Uterus (tissue), 3 donors: ENCODE measurements at regions not wholly inside any gene's neighbourhood (a gene's known extent, or its start where the extent isn't known, plus 50 kb on each side); places are given as distances from the start of the nearest gene placed in this dataset.

Experiments used
- DNase-seq, 2 donors: peaks; one replicate each; pipeline ENCODE4 v3.0.0-alpha.2; 2019 to 2020
- H3K27ac ChIP-seq, 2 donors: fragments of 200-600 bp; sonication (generic); 1 replicate in 1 of 2; 2 replicates in 1 of 2; pipeline ENCODE4 v1.5.1; 2016 to 2018
- H3K27me3 ChIP-seq, 2 donors: fragments of 200-600 bp; sonication (generic); one replicate each; pipeline ENCODE4 v1.5.1; 2018 to 2019; ENCODE audit warnings: control low read depth in 1 of 2
- H3K36me3 ChIP-seq, 2 donors: fragments of 200-600 bp; sonication (generic); one replicate each; pipeline ENCODE4 v1.5.1; 2019; ENCODE audit warnings: control low read depth in 1 of 2
- H3K4me1 ChIP-seq, 2 donors: fragments of 200-600 bp; sonication (generic); one replicate each; pipeline ENCODE4 v1.5.1; 2018 to 2019; ENCODE audit warnings: control low read depth in 1 of 2
- H3K4me3 ChIP-seq, 2 donors: fragments of 200-600 bp; sonication (generic); 1 replicate in 1 of 2; 2 replicates in 1 of 2; pipeline ENCODE4 v1.5.1; 2018 to 2019; ENCODE audit warnings: mild to moderate bottlenecking in 1 of 2
- H3K9me3 ChIP-seq, 2 donors: fragments of 200-600 bp; sonication (generic); one replicate each; pipeline ENCODE4 v1.5.1; 2019; ENCODE audit warnings: control low read depth in 1 of 2
- CTCF ChIP-seq, 4 experiments: fragments of 200-600 bp in 2 of 4; fragments of 450-650 bp in 2 of 4; sonication (generic) in 2 of 4; IDR thresholded peaks; one replicate each; pipeline ENCODE4 v1.5.1; 2016 to 2019; ENCODE audit warnings: antibody characterized with exemption in 4 of 4, mild to moderate bottlenecking in 2 of 4, moderate library complexity in 1 of 4
- POLR2A ChIP-seq, 2 donors: fragments of 450-650 bp; IDR thresholded peaks; one replicate each; pipeline ENCODE4 v1.6.1; 2016; ENCODE audit warnings: antibody characterized with exemption in 2 of 2, mild to moderate bottlenecking in 1 of 2, moderate library complexity in 1 of 2
- intact Hi-C: fragments of 100-400 bp; cut with DNase I; formaldehyde crosslinking; loops from one replicate; pipeline ENCODE4 v1.15.1; 2023; ENCODE audit warnings: low total_unique reads
- donor health status: DM: yes; HTN: yes; CAD: no.

GRCh38 chr1:187252923-187253322, 424.2 kb downstream of the PLA2G4A start:
- DNase-seq = no peak
- no peaks in the 10 kb centered on the region for H3K9me3 ChIP-seq
- H3K4me1 ChIP-seq = no peaks in the 10 kb centered on the region
- TF ChIP-seq CTCF (IDR thresholded peaks at IDR 0.05) (no peak), POLR2A (IDR thresholded peaks at IDR 0.05) (no peak)
- no peaks in the 10 kb centered on the region for H3K27me3 ChIP-seq
- intact Hi-C loops = no loop called here
- no peaks in the 10 kb centered on the region for H3K36me3 ChIP-seq
- H3K27ac ChIP-seq = no peak overlapping the region
- no peak overlapping the region for H3K4me3 ChIP-seq

GRCh38 chr1:187257476-187257875, 428.7 kb downstream of the PLA2G4A start:
- H3K4me3 ChIP-seq = no peak overlapping the region
- intact Hi-C loops = no loop called here
- H3K9me3 ChIP-seq = no peaks in the 10 kb centered on the region
- H3K36me3 ChIP-seq = no peaks in the 10 kb centered on the region
- no peaks in the 10 kb centered on the region for H3K4me1 ChIP-seq
- no peak overlapping the region for H3K27ac ChIP-seq
- H3K27me3 ChIP-seq = no peaks in the 10 kb centered on the region
- TF ChIP-seq CTCF (IDR thresholded peaks at IDR 0.05) = no peak
- no peak for TF ChIP-seq POLR2A (IDR thresholded peaks at IDR 0.05)
- no peak for DNase-seq

- TF ChIP-seq POLR2A (IDR thresholded peaks at IDR 0.05) (no peak), CTCF (IDR thresholded peaks at IDR 0.05) (no peak)
- H3K27me3 ChIP-seq = no peaks in the 10 kb centered on the region
- H3K9me3 ChIP-seq = no peaks in the 10 kb centered on the region
- no peaks in the 10 kb centered on the region for H3K4me1 ChIP-seq
- intact Hi-C loops = no loop called here
- DNase-seq = no peak
- H3K36me3 ChIP-seq = no peaks in the 10 kb centered on the region
- H3K4me3 ChIP-seq = no peak overlapping the region
- H3K27ac ChIP-seq = no peak overlapping the region
Measured at GRCh38 chr1:187261637-187262036, 432.9 kb downstream of the PLA2G4A start.

GRCh38 chr1:187262731-187263130, 434.0 kb downstream of the PLA2G4A start:
- Histone ChIP-seq H3K27ac (no peak overlapping the region), H3K4me1 (no peaks in the 10 kb centered on the region), H3K36me3 (no peaks in the 10 kb centered on the region), H3K27me3 (no peaks in the 10 kb centered on the region), H3K4me3 (no peak overlapping the region), H3K9me3 (no peaks in the 10 kb centered on the region)
- intact Hi-C loops = no loop called here
- no peak for DNase-seq
- TF ChIP-seq POLR2A (IDR thresholded peaks at IDR 0.05) (no peak), CTCF (IDR thresholded peaks at IDR 0.05) (no peak)

GRCh38 chr1:187264995-187265602, 436.4 kb downstream of the PLA2G4A start:
- H3K4me3 ChIP-seq = no peak overlapping the region
- H3K9me3 ChIP-seq = no peaks in the 10 kb centered on the region
- no peaks in the 10 kb centered on the region for H3K27me3 ChIP-seq
- H3K4me1 ChIP-seq = no peaks in the 10 kb centered on the region
- DNase-seq = no peak
- H3K36me3 ChIP-seq = no peaks in the 10 kb centered on the region
- no peak overlapping the region for H3K27ac ChIP-seq
- TF ChIP-seq POLR2A (IDR thresholded peaks at IDR 0.05) (no peak), CTCF (IDR thresholded peaks at IDR 0.05) (no peak)
- intact Hi-C loops = no loop called here
